HCT116 (cell line): ENCODE measurements at regions not wholly inside any gene's neighbourhood (a gene's known extent, or its start where the extent isn't known, plus 50 kb on each side); places are given as distances from the start of the nearest gene placed in this dataset.

ENCODE experiments used
- CTCF ChIP-seq, 3 experiments: fragments of 200-600 bp in 1 of 3; sonication (generic) in 1 of 3; IDR thresholded peaks in 2 of 3; conservative IDR thresholded peaks in 1 of 3; 2 replicates each; pipeline ENCODE4 v1.5.1; 2012 to 2017; ENCODE audit warnings: low read depth in 2 of 3, low read length in 2 of 3, antibody characterized with exemption in 1 of 3, borderline replicate concordance in 1 of 3, control low read depth in 1 of 3, mild to moderate bottlenecking in 1 of 3, mixed read lengths in 1 of 3, mixed run types in 1 of 3, moderate library complexity in 1 of 3; ENCODE audit not compliant: insufficient read depth in 1 of 3
- EGR1 ChIP-seq: IDR thresholded peaks from 2 replicates; pipeline ENCODE4 v1.6.1; 2012; ENCODE audit warnings: low read depth
- EZH2 ChIP-seq: fragments of 200-600 bp; sonication (generic); IDR thresholded peaks from 2 replicates; pipeline ENCODE4 v1.6.1; 2017; ENCODE audit warnings: antibody characterized with exemption, mixed run types

- TF ChIP-seq CTCF (IDR thresholded peaks at IDR 0.05 in 2 of 3, conservative IDR thresholded peaks at IDR 0.05 in 1 of 3; ENCODE audit: borderline replicate concordance in 1 of 3, insufficient read depth in 1 of 3, low read depth in 2 of 3, low read length in 2 of 3) (no peak), EZH2 (no peak), EGR1 (no peak)
Observed at GRCh38 chr13:68998056-68998455, 1109.6 kb upstream of the ATXN8OS start.
